ENCODE measurements at regions not wholly inside any gene's neighbourhood (a gene's known extent, or its start where the extent isn't known, plus 50 kb on each side); places are given as distances from the start of the nearest gene placed in this dataset.

DNA sequence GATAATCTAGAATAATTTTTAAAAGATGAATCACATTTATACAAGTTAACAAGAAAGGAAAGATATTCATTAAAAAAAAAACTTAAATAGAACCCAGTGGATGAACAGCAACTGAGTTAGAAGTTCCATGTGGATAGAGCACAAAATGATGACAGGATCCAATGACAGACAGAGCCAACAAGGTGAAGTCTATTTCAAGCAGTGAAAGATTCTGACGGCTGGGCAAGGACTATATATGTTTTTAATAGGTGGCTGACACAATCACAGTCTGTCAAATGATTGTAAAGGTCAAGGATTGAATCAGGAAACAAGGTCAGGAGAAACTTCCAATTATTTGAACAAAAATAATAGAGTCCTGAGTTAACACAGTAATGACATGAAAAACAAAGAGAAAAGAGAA is 1460.0 kb upstream of the CDH8 start:
- intact Hi-C loops (cut with micrococcal nuclease) = no loop called here
- Mint-ChIP-seq H3K4me3 (no peak overlapping the region), H3K36me3 (no peaks in the 10 kb centered on the region), H3K9me3 (peaks cover 20% of the 10 kb centered on the region), H3K27ac (no peak overlapping the region), H3K4me1 (ENCODE audit: low read depth) (no peaks in the 10 kb centered on the region), H3K27me3 (no peaks in the 10 kb centered on the region)
- no peak for DNase-seq
- ChIA-PET CTCF (no interaction called here), POLR2A (no interaction called here)

DNA sequence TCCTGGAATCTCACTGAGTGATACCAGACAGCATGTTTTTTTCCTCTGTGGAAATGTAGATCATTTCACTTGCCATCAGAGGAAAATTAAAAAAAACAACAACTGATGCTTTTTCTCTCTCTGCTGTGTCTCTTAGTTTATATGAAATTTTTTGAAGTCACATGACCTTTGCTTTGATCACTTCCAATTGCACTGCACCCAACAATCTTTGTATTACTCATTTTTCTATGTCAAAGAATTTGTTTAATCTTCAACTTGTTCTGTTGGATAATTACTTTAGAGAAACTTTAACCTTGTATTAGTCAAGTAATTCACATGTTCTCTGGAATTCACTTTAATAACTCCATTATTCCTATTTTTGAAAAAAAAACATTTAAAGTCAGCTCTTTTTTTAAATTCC is 1452.7 kb upstream of the CDH8 start:
- no peak for DNase-seq
- Mint-ChIP-seq H3K27ac (no peak overlapping the region), H3K4me1 (ENCODE audit: low read depth) (no peaks in the 10 kb centered on the region), H3K36me3 (no peaks in the 10 kb centered on the region), H3K9me3 (peaks cover 31% of the 10 kb centered on the region), H3K4me3 (no peak overlapping the region), H3K27me3 (no peaks in the 10 kb centered on the region)
- CTCF ChIA-PET = interaction anchor here (0.6 kb wide), 1 partner anchor 445 kb away, joined by 3 read pairs; no protein-coding TSS in a partner anchor
- POLR2A ChIA-PET = no interaction called here
- intact Hi-C loops (cut with micrococcal nuclease) = no loop called here

DNA sequence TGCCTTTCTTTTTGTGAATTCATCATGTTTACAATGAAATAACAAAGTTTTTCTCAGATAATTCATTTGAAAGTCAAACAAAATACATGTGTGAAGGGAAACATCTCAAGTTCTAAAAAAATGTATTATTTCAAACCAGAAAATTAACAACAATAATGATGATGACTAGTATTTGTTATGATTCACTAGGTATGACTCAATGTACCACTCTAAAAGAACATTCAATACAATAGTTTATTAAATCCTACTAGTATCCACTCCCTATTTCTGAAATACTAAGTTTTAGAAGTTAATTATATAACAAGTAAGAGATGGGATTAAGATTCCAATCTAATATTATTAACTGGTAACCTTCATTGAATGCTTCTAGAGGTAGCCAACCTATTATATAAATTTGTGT is 1444.8 kb upstream of the CDH8 start:
- Mint-ChIP-seq H3K27ac (no peak overlapping the region), H3K27me3 (no peaks in the 10 kb centered on the region), H3K9me3 (peaks cover 19% of the 10 kb centered on the region), H3K4me1 (ENCODE audit: low read depth) (no peaks in the 10 kb centered on the region), H3K4me3 (no peak overlapping the region), H3K36me3 (no peaks in the 10 kb centered on the region)
- ChIA-PET CTCF (no interaction called here), POLR2A (no interaction called here)
- no peak for DNase-seq
- intact Hi-C loops (cut with micrococcal nuclease) = no loop called here

DNA sequence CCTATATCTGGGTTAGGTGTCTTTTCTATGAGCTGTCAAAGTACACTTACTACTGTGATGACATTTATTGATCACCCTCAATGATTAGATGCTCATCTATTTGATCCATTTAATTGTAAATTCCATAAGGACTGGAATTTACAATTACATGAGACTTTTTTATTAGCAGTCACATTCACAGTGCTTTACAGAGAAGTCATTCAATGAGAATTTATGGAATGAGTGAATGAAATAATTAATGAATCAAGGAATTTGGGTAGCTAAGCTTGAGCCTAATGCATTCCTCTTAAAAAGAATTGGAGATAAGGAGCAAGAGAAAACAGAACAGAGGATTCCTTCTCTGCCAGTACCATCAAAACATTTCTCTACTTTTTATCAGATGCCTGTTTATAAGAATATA is 1437.5 kb upstream of the CDH8 start:
- ChIA-PET CTCF (no interaction called here), POLR2A (no interaction called here)
- intact Hi-C loops (cut with micrococcal nuclease) = no loop called here
- Mint-ChIP-seq H3K27ac (no peak overlapping the region), H3K4me1 (ENCODE audit: low read depth) (no peaks in the 10 kb centered on the region), H3K27me3 (no peaks in the 10 kb centered on the region), H3K36me3 (no peaks in the 10 kb centered on the region), H3K9me3 (peaks cover 23% of the 10 kb centered on the region), H3K4me3 (no peak overlapping the region)
- no peak for DNase-seq

DNA sequence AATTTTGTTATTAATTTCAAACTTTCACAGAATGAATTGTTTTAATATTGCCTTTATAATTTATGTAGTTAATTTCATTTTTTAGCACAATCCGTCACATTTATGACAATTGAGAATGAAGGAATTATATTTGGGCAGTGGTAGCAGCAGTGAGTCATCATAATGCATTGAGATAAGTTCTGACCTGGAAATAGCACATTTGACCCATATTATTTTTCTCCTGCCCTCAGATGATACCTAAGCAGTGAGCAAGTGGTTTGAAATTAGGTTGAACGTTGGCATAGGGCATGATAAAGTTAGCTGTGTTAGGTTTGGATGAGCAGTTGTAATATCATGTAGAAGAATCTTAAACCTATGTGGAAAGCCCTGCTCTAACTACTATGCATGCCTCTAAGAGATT is 1431.3 kb upstream of the CDH8 start:
- Mint-ChIP-seq H3K36me3 (no peaks in the 10 kb centered on the region), H3K4me3 (no peak overlapping the region), H3K27ac (no peak overlapping the region), H3K4me1 (ENCODE audit: low read depth) (no peaks in the 10 kb centered on the region), H3K9me3 (peaks cover 49% of the 10 kb centered on the region), H3K27me3 (no peaks in the 10 kb centered on the region)
- no peak for DNase-seq
- POLR2A ChIA-PET = no interaction called here
- CTCF ChIA-PET = no interaction called here
- intact Hi-C loops (cut with micrococcal nuclease) = no loop called here

DNA sequence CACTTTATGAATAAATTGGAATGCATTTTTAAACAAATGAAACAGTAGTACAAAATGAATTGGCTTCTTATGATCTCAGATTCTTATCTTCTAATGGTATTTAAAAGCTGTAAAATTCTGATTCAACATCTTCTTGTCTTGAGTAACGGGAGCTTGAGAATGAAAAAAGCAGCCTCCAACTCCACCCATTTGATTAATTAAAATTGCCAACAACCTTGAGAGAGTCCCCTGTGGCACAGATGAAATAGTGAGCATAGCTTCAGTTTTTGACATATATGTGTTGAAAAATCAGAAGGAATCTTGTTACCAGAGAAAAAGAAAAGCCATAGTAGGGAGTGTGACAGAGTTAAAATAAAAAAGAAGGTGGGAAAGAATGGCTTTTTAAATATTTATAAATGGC is 1426.1 kb upstream of the CDH8 start:
- Mint-ChIP-seq H3K36me3 (no peaks in the 10 kb centered on the region), H3K4me3 (no peak overlapping the region), H3K27ac (no peak overlapping the region), H3K27me3 (no peaks in the 10 kb centered on the region), H3K4me1 (ENCODE audit: low read depth) (no peaks in the 10 kb centered on the region), H3K9me3 (peaks cover 49% of the 10 kb centered on the region)
- DNase-seq = no peak
- ChIA-PET POLR2A (no interaction called here), CTCF (no interaction called here)
- intact Hi-C loops (cut with micrococcal nuclease) = no loop called here

DNA sequence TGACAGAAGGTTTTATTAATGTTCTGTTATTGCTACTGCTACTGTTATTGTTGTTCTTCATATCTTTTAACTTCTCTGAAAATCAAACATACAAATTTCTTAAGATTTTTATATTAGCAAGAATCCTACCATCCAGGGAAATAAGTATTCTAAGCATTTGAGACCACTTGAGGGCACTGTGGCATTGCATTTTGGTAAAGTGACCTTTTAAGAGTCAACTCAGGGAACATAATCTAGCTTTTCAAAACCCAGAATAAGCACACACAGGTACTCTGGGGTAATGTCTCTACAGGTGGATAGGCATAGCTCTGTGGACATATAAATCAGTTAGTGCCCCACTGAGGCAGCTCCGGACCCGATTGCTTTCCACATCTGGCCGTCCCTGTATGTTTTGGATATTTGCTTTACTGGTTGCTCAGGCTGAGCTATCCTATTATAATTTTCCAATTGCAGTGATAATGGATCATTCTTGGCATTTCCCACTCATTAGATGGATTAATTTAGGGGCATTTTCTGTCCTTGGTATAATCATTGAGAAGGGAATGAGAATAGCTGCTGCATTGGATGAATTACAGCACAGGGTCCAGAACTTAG is 1425.1 kb upstream of the CDH8 start:
- intact Hi-C loops (cut with micrococcal nuclease) = no loop called here
- Mint-ChIP-seq H3K36me3 (no peaks in the 10 kb centered on the region), H3K27ac (no peak overlapping the region), H3K4me3 (no peak overlapping the region), H3K9me3 (peaks cover 49% of the 10 kb centered on the region), H3K27me3 (no peaks in the 10 kb centered on the region), H3K4me1 (ENCODE audit: low read depth) (no peaks in the 10 kb centered on the region)
- CTCF ChIA-PET = no interaction called here
- POLR2A ChIA-PET = no interaction called here
- no peak for DNase-seq

DNA sequence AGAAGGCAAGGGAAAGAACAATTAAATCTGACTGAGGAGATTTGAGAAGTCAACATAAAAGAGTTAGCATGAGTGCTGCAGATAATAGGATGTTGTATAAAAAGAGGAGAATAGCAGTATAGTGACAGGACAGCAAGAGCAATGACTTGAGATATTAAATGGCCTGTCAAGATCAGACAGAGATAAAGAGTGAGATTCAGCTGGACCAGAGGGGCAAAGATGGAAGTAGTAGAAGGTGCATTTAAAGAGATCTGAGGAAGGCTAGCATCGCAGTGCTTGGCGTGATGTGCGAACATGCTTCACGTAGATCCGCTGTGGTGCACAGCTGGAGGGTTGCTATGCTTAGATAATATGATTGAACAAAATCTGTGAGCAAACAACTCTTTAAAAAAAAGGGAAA is 1422.6 kb upstream of the CDH8 start:
- POLR2A ChIA-PET = no interaction called here
- Mint-ChIP-seq H3K4me3 (no peak overlapping the region), H3K4me1 (ENCODE audit: low read depth) (no peaks in the 10 kb centered on the region), H3K27me3 (no peaks in the 10 kb centered on the region), H3K27ac (no peak overlapping the region), H3K9me3 (peaks cover 29% of the 10 kb centered on the region), H3K36me3 (no peaks in the 10 kb centered on the region)
- DNase-seq = no peak
- intact Hi-C loops (cut with micrococcal nuclease) = no loop called here
- CTCF ChIA-PET = no interaction called here

DNA sequence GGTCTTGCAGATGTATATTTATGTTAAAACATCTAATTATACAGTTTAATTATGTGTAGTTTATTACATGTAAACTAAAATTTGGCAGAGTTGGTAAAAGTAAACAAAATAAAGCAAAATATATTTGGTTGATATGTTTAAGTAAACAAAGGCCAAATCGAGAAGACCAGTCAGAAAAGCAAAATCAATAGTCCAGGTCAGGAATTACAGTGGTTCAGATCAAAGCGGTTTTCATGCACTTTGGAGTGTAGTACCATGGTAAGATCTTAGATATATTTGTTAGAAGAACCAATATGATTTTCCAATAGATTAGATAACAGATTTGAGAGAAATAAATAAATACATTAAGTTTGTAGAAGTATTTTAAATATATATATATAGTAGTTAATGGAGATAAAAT is 1421.6 kb upstream of the CDH8 start:
- Mint-ChIP-seq H3K9me3 (peaks cover 30% of the 10 kb centered on the region), H3K4me3 (no peak overlapping the region), H3K4me1 (ENCODE audit: low read depth) (no peaks in the 10 kb centered on the region), H3K27ac (no peak overlapping the region), H3K36me3 (no peaks in the 10 kb centered on the region), H3K27me3 (no peaks in the 10 kb centered on the region)
- DNase-seq = no peak
- intact Hi-C loops (cut with micrococcal nuclease) = no loop called here
- CTCF ChIA-PET = no interaction called here
- POLR2A ChIA-PET = no interaction called here

DNA sequence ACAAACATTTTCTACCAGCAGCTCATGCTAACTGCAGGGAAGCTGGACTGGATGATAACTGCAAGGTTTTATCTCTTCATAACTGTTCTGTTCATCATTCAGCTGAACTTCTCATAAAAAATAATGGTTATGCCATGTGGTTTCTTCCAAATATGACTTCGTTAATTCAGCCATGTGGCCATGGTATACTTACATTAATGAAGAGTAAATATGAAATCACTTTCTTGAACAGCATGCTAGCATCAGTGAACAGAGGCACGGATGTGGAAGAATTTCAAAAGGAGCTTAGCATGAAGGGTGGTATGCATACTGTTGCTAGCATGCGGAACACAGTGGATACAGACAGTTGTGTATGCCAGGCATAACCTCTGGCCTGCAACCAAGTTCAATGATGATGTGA is 1417.0 kb upstream of the CDH8 start:
- DNase-seq = no peak
- Mint-ChIP-seq H3K27ac (no peak overlapping the region), H3K4me3 (no peak overlapping the region), H3K36me3 (no peaks in the 10 kb centered on the region), H3K27me3 (no peaks in the 10 kb centered on the region), H3K4me1 (ENCODE audit: low read depth) (no peaks in the 10 kb centered on the region), H3K9me3 (peaks cover 31% of the 10 kb centered on the region)
- ChIA-PET POLR2A (no interaction called here), CTCF (no interaction called here)
- intact Hi-C loops (cut with micrococcal nuclease) = no loop called here

DNA sequence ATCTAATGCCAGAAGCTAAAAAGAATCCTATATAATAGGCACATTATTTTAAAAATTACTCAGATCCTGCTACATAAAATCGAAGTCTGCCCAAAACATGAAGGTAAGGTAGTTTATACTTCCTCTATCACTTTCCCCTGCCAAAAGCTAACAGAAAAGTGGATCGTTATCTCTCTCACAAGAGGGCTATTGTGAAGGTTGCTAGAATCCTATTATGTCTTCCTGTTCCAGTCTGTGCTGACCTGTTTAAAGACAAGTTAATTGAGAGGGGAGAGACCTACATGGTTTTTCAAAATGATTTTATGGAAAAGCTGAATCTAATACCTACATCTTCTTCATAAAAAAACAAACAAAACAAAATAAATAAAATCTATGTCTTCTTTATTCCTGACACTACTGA is 1410.9 kb upstream of the CDH8 start:
- peaks cover 29% of the 10 kb centered on the region for H3K9me3 Mint-ChIP-seq
- no peaks in the 10 kb centered on the region for H3K27me3 Mint-ChIP-seq
- ChIA-PET CTCF (no interaction called here), POLR2A (no interaction called here)
- no peaks in the 10 kb centered on the region for H3K36me3 Mint-ChIP-seq
- H3K27ac Mint-ChIP-seq = no peak overlapping the region
- H3K4me3 Mint-ChIP-seq = no peak overlapping the region
- intact Hi-C loops (cut with micrococcal nuclease) = no loop called here
- no peak for DNase-seq
- H3K4me1 Mint-ChIP-seq (ENCODE audit: low read depth) = no peaks in the 10 kb centered on the region

DNA sequence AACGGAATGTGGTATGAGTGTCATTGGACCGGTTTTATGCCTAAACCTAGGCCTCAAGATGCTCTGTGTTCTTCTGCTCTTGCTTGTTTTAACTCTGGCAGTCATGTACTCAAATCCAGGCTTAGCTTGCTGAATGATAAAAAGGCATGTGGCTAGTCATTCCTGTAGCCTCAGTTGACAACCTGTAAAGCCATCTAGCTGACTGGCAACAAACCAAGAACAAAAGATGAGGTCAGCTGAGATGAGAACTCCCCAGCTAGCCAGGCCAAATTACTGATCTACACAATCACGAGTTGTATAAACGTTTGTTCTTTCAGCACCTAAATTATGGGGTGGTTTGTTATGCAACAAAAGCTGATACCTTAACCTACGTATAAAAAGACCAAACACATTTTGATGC is 1406.0 kb upstream of the CDH8 start:
- ChIA-PET CTCF (no interaction called here), POLR2A (no interaction called here)
- DNase-seq = no peak
- Mint-ChIP-seq H3K9me3 (peaks cover 21% of the 10 kb centered on the region), H3K4me3 (no peak overlapping the region), H3K27ac (no peak overlapping the region), H3K36me3 (no peaks in the 10 kb centered on the region), H3K27me3 (no peaks in the 10 kb centered on the region), H3K4me1 (ENCODE audit: low read depth) (no peaks in the 10 kb centered on the region)
- intact Hi-C loops (cut with micrococcal nuclease) = no loop called here

DNA sequence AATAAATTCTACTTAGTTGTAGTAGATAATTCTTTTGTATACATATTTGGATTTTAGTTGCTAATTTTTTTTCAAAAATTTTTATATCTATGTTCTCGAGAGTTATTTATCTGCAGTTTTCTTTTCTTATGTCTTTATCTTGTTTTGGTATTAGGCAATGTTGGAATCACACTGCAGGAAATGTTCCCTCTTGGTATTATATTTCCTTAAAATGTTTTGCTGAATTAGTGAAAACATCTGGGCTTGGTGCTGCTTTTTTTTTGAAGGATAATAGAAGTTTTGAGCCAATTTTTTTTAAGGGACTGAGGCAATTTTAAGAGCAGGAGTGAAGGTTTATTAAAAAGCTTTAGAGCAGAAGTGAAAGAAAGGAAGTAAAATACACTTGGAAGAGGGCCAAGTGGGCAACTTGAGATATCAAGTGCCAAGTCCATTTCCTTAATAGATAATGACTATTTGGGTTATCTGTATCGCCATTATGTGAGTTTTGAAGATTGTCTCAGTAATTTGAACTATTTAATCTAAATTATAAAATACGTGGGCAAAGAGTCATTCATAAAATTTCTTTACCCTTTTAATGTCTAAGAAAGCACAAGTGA is 1390.1 kb upstream of the CDH8 start:
- Mint-ChIP-seq H3K27ac (no peak overlapping the region), H3K27me3 (no peaks in the 10 kb centered on the region), H3K9me3 (peaks cover 44% of the 10 kb centered on the region), H3K4me1 (ENCODE audit: low read depth) (no peaks in the 10 kb centered on the region), H3K4me3 (no peak overlapping the region), H3K36me3 (no peaks in the 10 kb centered on the region)
- intact Hi-C loops (cut with micrococcal nuclease) = no loop called here
- ChIA-PET CTCF (no interaction called here), POLR2A (no interaction called here)
- no peak for DNase-seq
